ENCODE measurements at regions not wholly inside any gene's neighbourhood (a gene's known extent, or its start where the extent isn't known, plus 50 kb on each side); places are given as distances from the start of the nearest gene placed in this dataset.

DNA sequence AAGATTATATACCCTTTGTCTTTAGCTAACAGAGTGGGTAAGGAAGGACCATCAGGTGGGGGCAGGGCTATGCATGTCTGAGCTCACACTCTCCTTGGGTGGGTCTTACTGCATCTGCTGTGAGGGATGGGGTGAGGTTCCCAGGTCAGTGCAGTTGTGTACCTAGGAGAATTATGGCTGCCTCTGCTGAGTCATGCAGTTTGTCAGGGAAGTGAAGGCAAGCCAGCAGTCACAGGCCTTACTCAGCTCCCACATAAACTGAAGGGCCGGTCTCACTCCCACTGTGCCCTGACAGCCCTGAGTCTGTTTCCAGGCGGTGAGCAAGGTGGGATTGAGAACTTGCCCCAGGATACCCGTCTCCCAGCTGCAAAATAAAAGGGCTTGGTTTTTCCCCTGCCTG is 328.6 kb downstream of the MAP2K6 start:
- Mint-ChIP-seq H3K9me3 (ENCODE audit: unreplicated experiment) (peaks cover 3% of the 10 kb centered on the region), H3K27me3 (ENCODE audit: unreplicated experiment) (no peaks in the 10 kb centered on the region), H3K36me3 (ENCODE audit: unreplicated experiment) (no peaks in the 10 kb centered on the region), H3K4me3 (ENCODE audit: unreplicated experiment) (no peak overlapping the region), H3K27ac (ENCODE audit: unreplicated experiment) (no peak overlapping the region), H3K4me1 (ENCODE audit: unreplicated experiment) (no peaks in the 10 kb centered on the region)
- TF ChIP-seq, protein P1, sequence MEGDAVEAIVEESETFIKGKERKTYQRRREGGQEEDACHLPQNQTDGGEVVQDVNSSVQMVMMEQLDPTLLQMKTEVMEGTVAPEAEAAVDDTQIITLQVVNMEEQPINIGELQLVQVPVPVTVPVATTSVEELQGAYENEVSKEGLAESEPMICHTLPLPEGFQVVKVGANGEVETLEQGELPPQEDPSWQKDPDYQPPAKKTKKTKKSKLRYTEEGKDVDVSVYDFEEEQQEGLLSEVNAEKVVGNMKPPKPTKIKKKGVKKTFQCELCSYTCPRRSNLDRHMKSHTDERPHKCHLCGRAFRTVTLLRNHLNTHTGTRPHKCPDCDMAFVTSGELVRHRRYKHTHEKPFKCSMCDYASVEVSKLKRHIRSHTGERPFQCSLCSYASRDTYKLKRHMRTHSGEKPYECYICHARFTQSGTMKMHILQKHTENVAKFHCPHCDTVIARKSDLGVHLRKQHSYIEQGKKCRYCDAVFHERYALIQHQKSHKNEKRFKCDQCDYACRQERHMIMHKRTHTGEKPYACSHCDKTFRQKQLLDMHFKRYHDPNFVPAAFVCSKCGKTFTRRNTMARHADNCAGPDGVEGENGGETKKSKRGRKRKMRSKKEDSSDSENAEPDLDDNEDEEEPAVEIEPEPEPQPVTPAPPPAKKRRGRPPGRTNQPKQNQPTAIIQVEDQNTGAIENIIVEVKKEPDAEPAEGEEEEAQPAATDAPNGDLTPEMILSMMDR (IDR thresholded peaks at IDR 0.05) = no peak
- no peak for DNase-seq (ENCODE audit: extremely low spot score, unreplicated experiment)

DNA sequence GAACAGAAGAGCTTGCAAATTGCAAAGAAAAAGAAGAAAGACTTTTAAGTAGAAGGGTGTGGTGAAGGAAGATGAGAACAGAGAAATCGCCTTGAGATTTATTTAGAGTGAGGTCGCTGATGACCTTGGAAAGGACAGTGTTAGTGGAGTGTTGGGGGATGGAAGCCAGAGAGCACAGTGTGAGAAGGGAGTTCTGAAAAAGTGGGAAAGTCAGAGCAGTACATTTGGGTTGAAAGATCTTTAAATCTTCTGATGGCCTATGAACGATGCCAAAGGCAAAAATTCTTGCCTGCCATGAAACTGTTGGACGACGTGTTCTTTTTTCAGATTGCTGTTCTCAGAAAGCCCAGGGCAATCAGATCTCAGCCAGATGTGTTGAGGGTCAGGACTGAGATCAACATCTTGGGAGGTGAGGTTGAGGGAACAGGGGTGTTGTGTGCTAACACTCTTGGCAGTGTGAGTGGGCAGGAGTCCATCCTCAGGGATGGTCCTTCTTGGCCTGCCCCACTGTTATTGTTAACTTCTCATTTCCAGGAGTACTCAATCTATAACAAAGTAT is 330.1 kb downstream of the MAP2K6 start:
- Mint-ChIP-seq H3K27me3 (ENCODE audit: unreplicated experiment) (no peaks in the 10 kb centered on the region), H3K4me3 (ENCODE audit: unreplicated experiment) (no peak overlapping the region), H3K9me3 (ENCODE audit: unreplicated experiment) (peaks cover 3% of the 10 kb centered on the region), H3K27ac (ENCODE audit: unreplicated experiment) (no peak overlapping the region), H3K36me3 (ENCODE audit: unreplicated experiment) (no peaks in the 10 kb centered on the region), H3K4me1 (ENCODE audit: unreplicated experiment) (no peaks in the 10 kb centered on the region)
- no peak for DNase-seq (ENCODE audit: extremely low spot score, unreplicated experiment)
- TF ChIP-seq, protein P1 (IDR thresholded peaks at IDR 0.05) = no peak

DNA sequence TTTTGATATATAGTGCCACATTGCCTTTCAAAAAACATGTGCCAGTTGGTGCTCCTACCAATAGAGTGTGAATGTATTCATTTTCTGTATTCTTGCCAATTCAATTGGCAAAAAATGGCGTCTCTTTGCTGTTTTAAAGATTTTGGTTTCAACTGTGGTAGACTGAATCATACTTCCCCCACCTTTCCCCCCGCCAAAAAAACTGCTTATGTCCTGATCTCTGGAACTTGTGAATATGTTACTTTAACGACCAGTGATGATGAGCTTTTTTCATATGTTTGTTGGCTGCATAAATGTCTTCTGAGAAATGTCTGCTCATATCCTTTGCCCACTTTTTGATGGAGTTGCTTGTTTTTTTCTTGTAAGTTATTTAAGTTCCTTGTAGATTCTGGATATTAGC is 325.1 kb upstream of the KCNJ16 start:
- Mint-ChIP-seq H3K4me1 (ENCODE audit: unreplicated experiment) (no peaks in the 10 kb centered on the region), H3K36me3 (ENCODE audit: unreplicated experiment) (no peaks in the 10 kb centered on the region), H3K27ac (ENCODE audit: unreplicated experiment) (no peak overlapping the region), H3K9me3 (ENCODE audit: unreplicated experiment) (peaks cover 5% of the 10 kb centered on the region), H3K4me3 (ENCODE audit: unreplicated experiment) (no peak overlapping the region), H3K27me3 (ENCODE audit: unreplicated experiment) (peaks cover 6% of the 10 kb centered on the region)
- TF ChIP-seq, protein P1 (IDR thresholded peaks at IDR 0.05) = no peak
- DNase-seq (ENCODE audit: extremely low spot score, unreplicated experiment) = no peak

DNA sequence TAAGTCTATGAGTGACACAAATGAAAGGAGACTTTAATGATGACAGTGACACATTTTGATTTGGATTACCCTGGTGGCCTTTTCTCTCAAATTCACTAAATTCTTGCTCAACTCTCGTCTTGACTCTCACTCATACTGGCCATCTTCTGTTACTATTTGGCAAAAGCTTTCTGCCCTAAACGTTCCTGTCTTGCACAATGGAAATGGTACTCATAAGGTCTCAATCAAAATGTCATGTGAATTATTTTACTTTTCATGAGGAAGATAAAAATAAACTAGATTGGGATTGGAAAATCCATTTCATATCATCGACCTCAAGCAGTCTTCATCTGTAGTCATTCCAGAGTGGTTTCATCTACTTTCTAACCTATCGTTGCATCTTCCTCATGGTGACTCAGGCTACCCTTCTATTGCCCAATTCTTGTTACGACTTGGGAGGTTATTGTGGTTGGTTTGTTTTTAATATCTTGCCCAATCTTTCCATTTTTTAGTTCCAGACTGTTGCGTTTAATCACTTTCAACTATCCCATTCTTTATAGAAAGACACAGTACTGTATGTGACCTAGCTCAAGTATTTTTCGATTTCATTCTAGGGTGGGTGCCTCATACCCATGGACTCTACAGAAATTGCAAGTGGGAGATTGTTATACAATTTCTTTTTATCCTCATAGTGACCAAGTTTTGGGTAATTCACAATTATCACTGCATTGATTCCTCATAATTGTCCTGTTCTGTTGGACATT is 317.2 kb upstream of the KCNJ16 start:
- Mint-ChIP-seq H3K4me1 (ENCODE audit: unreplicated experiment) (peaks cover 18% of the 10 kb centered on the region), H3K9me3 (ENCODE audit: unreplicated experiment) (no peaks in the 10 kb centered on the region), H3K36me3 (ENCODE audit: unreplicated experiment) (no peaks in the 10 kb centered on the region), H3K4me3 (ENCODE audit: unreplicated experiment) (no peak overlapping the region), H3K27me3 (ENCODE audit: unreplicated experiment) (peaks cover 6% of the 10 kb centered on the region), H3K27ac (ENCODE audit: unreplicated experiment) (no peak overlapping the region)
- TF ChIP-seq, protein P1 (IDR thresholded peaks at IDR 0.05) = no peak
- DNase-seq (ENCODE audit: extremely low spot score, unreplicated experiment) = no peak

DNA sequence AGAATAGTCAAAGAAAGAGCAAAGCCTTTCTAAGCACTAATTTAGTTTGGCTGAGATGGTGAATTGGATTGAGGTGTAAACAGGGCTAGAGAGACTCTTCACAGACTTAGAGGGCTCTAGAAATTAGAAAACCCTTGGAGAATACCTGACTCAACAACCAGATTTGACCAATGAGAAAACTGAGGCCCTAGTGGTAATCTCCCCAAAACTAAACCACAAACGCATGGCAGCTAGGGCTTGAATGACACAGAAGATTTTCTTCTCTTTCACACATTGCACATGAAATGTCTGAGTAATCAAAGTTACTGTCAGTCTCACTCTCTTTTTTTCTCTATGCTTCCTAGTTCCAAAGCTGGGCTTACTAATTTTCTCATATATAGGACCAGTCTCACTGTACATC is 314.5 kb upstream of the KCNJ16 start:
- no peaks in the 10 kb centered on the region for H3K27me3 Mint-ChIP-seq (ENCODE audit: unreplicated experiment)
- H3K4me3 Mint-ChIP-seq (ENCODE audit: unreplicated experiment) = no peak overlapping the region
- no peak for DNase-seq (ENCODE audit: extremely low spot score, unreplicated experiment)
- H3K36me3 Mint-ChIP-seq (ENCODE audit: unreplicated experiment) = no peaks in the 10 kb centered on the region
- H3K4me1 Mint-ChIP-seq (ENCODE audit: unreplicated experiment) = peaks cover 20% of the 10 kb centered on the region
- TF ChIP-seq, protein P1 (IDR thresholded peaks at IDR 0.05) = no peak
- no peak overlapping the region for H3K27ac Mint-ChIP-seq (ENCODE audit: unreplicated experiment)
- H3K9me3 Mint-ChIP-seq (ENCODE audit: unreplicated experiment) = no peaks in the 10 kb centered on the region

Data from osteocyte (in vitro differentiated cells).